Stimulated activated CD8-positive, alpha-beta memory T cell treated with anti-CD3 and anti-CD28 coated beads, Interleukin-12 subunit alpha, Interleukin-12 subunit beta, amount 100 ng/mL, for 4 hours (primary cell): ENCODE measurements at regions not wholly inside any gene's neighbourhood (a gene's known extent, or its start where the extent isn't known, plus 50 kb on each side); places are given as distances from the start of the nearest gene placed in this dataset.

ENCODE experiments used
- DNase-seq: peaks from one replicate; pipeline ENCODE4 v3.0.0-alpha.2; 2020; ENCODE audit warnings: low read depth

- DNase-seq: no peak
Observed at GRCh38 chr7:41832941-41833340, 130.1 kb upstream of the INHBA start.

GRCh38 chr7:41830271-41830670 is 127.4 kb upstream of the INHBA start:
- no peak for DNase-seq

GRCh38 chr7:41828911-41829310 is 126.0 kb upstream of the INHBA start:
- DNase-seq: no peak

- no peak for DNase-seq
Observed at GRCh38 chr7:41826641-41827040, 123.8 kb upstream of the INHBA start.

- no peak for DNase-seq
Observed at GRCh38 chr7:41825927-41826480, 123.1 kb upstream of the INHBA start.

GRCh38 chr7:41824284-41824683 is 121.4 kb upstream of the INHBA start:
- DNase-seq: no peak

- DNase-seq: no peak
Observed at GRCh38 chr7:41822259-41822817, 119.4 kb upstream of the INHBA start.

- DNase-seq: no peak
Observed at GRCh38 chr7:41821521-41822213, 118.8 kb upstream of the INHBA start.

GRCh38 chr7:41820111-41820671 is 117.3 kb upstream of the INHBA start:
- no peak for DNase-seq

- no peak for DNase-seq
Observed at GRCh38 chr7:41819645-41820044, 116.8 kb upstream of the INHBA start.

- no peak for DNase-seq
Observed at GRCh38 chr7:41818765-41819398, 116.0 kb upstream of the INHBA start.

GRCh38 chr7:41817386-41817785 is 114.5 kb upstream of the INHBA start:
- DNase-seq: no peak

- no peak for DNase-seq
Observed at GRCh38 chr7:41816111-41816510, 113.2 kb upstream of the INHBA start.

- DNase-seq: no peak
Observed at GRCh38 chr7:41814888-41815287, 112.0 kb upstream of the INHBA start.

- DNase-seq: no peak
Observed at GRCh38 chr7:41813286-41813685, 110.4 kb upstream of the INHBA start.

GRCh38 chr7:41811941-41812340 is 109.1 kb upstream of the INHBA start:
- no peak for DNase-seq

GRCh38 chr7:41809940-41810576 is 107.2 kb upstream of the INHBA start:
- DNase-seq: no peak

GRCh38 chr7:41809529-41809939 is 106.6 kb upstream of the INHBA start:
- no peak for DNase-seq

GRCh38 chr7:41809116-41809515 is 106.2 kb upstream of the INHBA start:
- DNase-seq: no peak

- no peak for DNase-seq
Observed at GRCh38 chr7:41808541-41808940, 105.7 kb upstream of the INHBA start.

- DNase-seq: no peak
Observed at GRCh38 chr7:41803569-41803968, 100.7 kb upstream of the INHBA start.

- DNase-seq: no peak
Observed at GRCh38 chr7:41796331-41796730, 93.4 kb upstream of the INHBA start.
